ENCODE measurements at regions not wholly inside any gene's neighbourhood (a gene's known extent, or its start where the extent isn't known, plus 50 kb on each side); places are given as distances from the start of the nearest gene placed in this dataset.

DNA sequence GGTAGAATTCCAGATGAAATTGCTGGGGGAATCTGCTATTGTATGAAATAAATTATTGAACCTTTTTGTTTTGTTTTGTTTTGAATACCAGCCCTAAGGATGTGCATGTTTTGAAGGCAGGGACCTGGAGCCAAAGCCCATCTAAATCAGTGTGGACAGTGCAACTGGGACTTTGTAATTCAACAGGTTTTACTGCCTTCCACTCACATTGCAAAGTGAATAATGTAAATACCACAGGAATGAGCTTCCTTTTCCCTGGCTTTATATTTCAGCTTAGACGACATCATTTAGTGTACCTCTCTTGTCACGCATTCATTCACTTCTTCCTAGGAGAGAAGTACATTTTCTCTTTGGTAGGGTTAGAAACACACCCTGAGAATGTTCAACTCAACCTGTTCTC is 795.0 kb downstream of the CENPC start:
- TF ChIP-seq CTCF (IDR thresholded peaks at IDR 0.05) = no peak
- TF ChIP-seq POLR2AphosphoS5 (IDR thresholded peaks at IDR 0.05; ENCODE audit: low read depth, low read length) = no peak
- no peak for TF ChIP-seq SIN3A (IDR thresholded peaks at IDR 0.05; ENCODE audit: borderline replicate concordance, insufficient read depth, low read depth, low read length)
- no peak for TF ChIP-seq REST (IDR thresholded peaks at IDR 0.05; ENCODE audit: insufficient read depth in 1 of 2, low read depth in 2 of 2, low read length in 1 of 2)
- no peak for TF ChIP-seq TCF7L2 (IDR thresholded peaks at IDR 0.05; ENCODE audit: low read depth, low read length)

Data from Panc1 (cell line).